AG09309 (cell line): ENCODE measurements at regions not wholly inside any gene's neighbourhood (a gene's known extent, or its start where the extent isn't known, plus 50 kb on each side); places are given as distances from the start of the nearest gene placed in this dataset.

Experiments
- DNase-seq: peaks from one replicate; pipeline ENCODE4 v3.0.0-alpha.2; 2010; ENCODE audit warnings: low read depth
- H3K4me3 ChIP-seq: 2 replicates; pipeline ENCODE4 v1.5.1; 2011; ENCODE audit warnings: mild to moderate bottlenecking, low read depth, low read length, moderate library complexity; ENCODE audit not compliant: control insufficient read depth
- CTCF ChIP-seq: IDR thresholded peaks from 2 replicates; pipeline ENCODE4 v1.5.1; 2011; ENCODE audit warnings: mild to moderate bottlenecking, low read depth, low read length, inconsistent platforms; ENCODE audit not compliant: insufficient read depth, control insufficient read depth; ENCODE audit errors: missing control alignments

GRCh38 chr13:48904668-48905290 lies 70.9 kb upstream of the FNDC3A start:
- no peak for TF ChIP-seq CTCF
- no peak for DNase-seq

GRCh38 chr13:48906200-48906599 lies 69.5 kb upstream of the FNDC3A start:
- H3K4me3 ChIP-seq, result no peak overlapping the region
- DNase-seq, result no peak
- no peak for TF ChIP-seq CTCF

More at GRCh38 chr13:48904668-48905290, 70.9 kb upstream of the FNDC3A start:
- H3K4me3 ChIP-seq, result no peak overlapping the region

GRCh38 chr13:48908381-48909055 lies 67.2 kb upstream of the FNDC3A start:
- DNase-seq, result peak; percentile 55
- TF ChIP-seq CTCF, result no peak
- H3K4me3 ChIP-seq, result no peak overlapping the region

- H3K4me3 ChIP-seq, result no peak overlapping the region
- no peak for TF ChIP-seq CTCF
- DNase-seq, result no peak
These were observed 66.7 kb upstream of the FNDC3A start for GRCh38 chr13:48909056-48909389.

GRCh38 chr13:48910686-48911085 lies 65.0 kb upstream of the FNDC3A start:
- DNase-seq, result no peak
- H3K4me3 ChIP-seq, result no peak overlapping the region

GRCh38 chr13:48919751-48920150 lies 56.0 kb upstream of the FNDC3A start:
- no peak for TF ChIP-seq CTCF
- H3K4me3 ChIP-seq, result no peak overlapping the region
- no peak for DNase-seq

More at GRCh38 chr13:48910686-48911085, 65.0 kb upstream of the FNDC3A start:
- TF ChIP-seq CTCF, result no peak
